ENCODE measurements at regions not wholly inside any gene's neighbourhood (a gene's known extent, or its start where the extent isn't known, plus 50 kb on each side); places are given as distances from the start of the nearest gene placed in this dataset.

DNA sequence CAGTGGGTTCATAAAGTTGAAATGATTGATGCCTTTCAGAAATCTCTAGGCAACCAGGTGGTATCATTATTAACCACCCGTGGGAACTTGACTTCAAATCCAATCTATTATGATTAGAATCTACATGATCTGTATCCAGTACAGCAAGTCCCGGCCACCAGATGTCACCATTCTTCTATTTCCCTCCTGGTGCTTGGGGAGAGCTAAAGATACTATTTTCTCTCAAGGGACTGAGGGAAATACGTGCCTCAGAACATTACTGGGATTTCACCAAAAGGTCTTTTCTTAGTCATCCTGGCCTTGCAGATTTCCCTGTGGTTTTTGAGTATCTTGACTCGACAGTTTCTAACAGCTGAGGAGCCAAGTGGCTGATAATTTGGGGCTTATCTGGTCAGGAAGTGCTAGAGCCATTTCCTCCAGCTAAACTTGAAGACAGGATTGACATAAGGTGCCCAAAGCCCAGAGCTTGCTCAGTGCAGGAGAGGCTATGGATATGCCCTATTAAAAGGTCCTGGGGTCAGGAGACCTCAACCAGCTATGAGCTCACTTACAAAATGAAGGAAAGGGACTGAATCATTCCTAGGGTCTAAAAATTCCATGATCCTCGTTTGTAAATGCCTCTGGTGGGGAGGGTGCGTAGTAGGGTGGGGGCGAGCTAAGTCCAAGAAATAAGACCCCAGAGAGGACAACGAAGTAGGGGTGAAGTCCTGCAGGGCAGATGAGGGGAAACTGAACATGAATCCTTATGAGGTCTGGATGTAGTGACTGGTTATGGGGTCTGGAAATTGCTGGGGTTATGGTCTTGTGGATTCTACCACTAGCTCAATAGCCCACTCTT lies 135.4 kb upstream of the MGAT5 start:
- Histone ChIP-seq H3K36me3 (replicated peaks in 1 of 2; ENCODE audit: control extremely low read depth in 1 of 2, control insufficient read depth in 1 of 2, extremely low read depth in 1 of 2, insufficient read depth in 2 of 2, low read length in 1 of 2) (no peaks in the 10 kb centered on the region), H3K4me3 (ENCODE audit: control extremely low read depth in 1 of 5, extremely low read depth in 1 of 5, insufficient read depth in 1 of 5, low read depth in 2 of 5, low read length in 4 of 5) (peak overlapping the region; percentile 2 to 94 (median 83)), H3K27me3 (replicated peaks in 1 of 4; ENCODE audit: control extremely low read depth in 1 of 4, control insufficient read depth in 3 of 4, insufficient read depth in 4 of 4, low read length in 3 of 4) (no peaks in the 10 kb centered on the region), H3K9ac (ENCODE audit: low read length) (peak overlapping the region; percentile 45), H3K9me3 (ENCODE audit: control extremely low read depth in 1 of 3, control insufficient read depth in 2 of 3, insufficient read depth in 1 of 3, low read length in 2 of 3) (no peaks in the 10 kb centered on the region), H2AFZ (ENCODE audit: insufficient read depth, low read depth, low read length, poor library complexity, severe bottlenecking) (peak overlapping the region; percentile 58), H3K4me2 (replicated peaks; ENCODE audit: low read depth, low read length, poor library complexity, severe bottlenecking) (peak overlapping the region; percentile 82), H3K4me1 (ENCODE audit: control insufficient read depth in 2 of 2, insufficient read depth in 2 of 2, low read length in 2 of 2) (peaks cover 33 to 38% of the 10 kb centered on the region in 2 donors), H4K20me1 (ENCODE audit: control insufficient read depth, insufficient read depth, low read length, poor library complexity, severe bottlenecking) (peaks cover 34% of the 10 kb centered on the region), H3K27ac (ENCODE audit: low read length in 2 of 2) (peak overlapping the region in 1 of 2 donors; percentile 24), H3K79me2 (ENCODE audit: control insufficient read depth, insufficient read depth, low read length) (peaks cover 47% of the 10 kb centered on the region)
- peak; percentile 88 for DNase-seq
- POLR2A ChIA-PET = interaction anchor here (0.5 to 4.6 kb wide), 6 partner anchors 9 to 293 kb away, joined by 3 to 23 read pairs (median 5); no protein-coding TSS in a partner anchor
- WGBS (ENCODE audit: insufficient coverage) = 22% methylated on average over 4 of the region's 8 CpGs
- H3K4me3 Mint-ChIP-seq = peak overlapping the region; percentile 94
- CTCF ChIA-PET = interaction anchor here (0.6 to 14.5 kb wide), 85 partner anchors 8 to 784 kb away, joined by 3 to 398 read pairs (median 5); partner anchors contain the start of gene MGAT5
- peak; percentile 25 for ATAC-seq (ENCODE audit: low read depth)
- intact Hi-C loops (cut with micrococcal nuclease) = loop anchor here (1.0 to 5.0 kb wide), 11 partner anchors 62 to 799 kb away; partner anchors contain the start of gene CCNT2
- TF ChIP-seq, protein P1, sequence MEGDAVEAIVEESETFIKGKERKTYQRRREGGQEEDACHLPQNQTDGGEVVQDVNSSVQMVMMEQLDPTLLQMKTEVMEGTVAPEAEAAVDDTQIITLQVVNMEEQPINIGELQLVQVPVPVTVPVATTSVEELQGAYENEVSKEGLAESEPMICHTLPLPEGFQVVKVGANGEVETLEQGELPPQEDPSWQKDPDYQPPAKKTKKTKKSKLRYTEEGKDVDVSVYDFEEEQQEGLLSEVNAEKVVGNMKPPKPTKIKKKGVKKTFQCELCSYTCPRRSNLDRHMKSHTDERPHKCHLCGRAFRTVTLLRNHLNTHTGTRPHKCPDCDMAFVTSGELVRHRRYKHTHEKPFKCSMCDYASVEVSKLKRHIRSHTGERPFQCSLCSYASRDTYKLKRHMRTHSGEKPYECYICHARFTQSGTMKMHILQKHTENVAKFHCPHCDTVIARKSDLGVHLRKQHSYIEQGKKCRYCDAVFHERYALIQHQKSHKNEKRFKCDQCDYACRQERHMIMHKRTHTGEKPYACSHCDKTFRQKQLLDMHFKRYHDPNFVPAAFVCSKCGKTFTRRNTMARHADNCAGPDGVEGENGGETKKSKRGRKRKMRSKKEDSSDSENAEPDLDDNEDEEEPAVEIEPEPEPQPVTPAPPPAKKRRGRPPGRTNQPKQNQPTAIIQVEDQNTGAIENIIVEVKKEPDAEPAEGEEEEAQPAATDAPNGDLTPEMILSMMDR (IDR thresholded peaks at IDR 0.05) = peak; percentile 80
- no peak for TF ChIP-seq EZH2 (IDR thresholded peaks at IDR 0.05; ENCODE audit: borderline replicate concordance, insufficient read depth, low read depth, low read length, poor library complexity, severe bottlenecking)
- no peaks in the 10 kb centered on the region for H3K27me3 Mint-ChIP-seq
- peaks cover 36% of the 10 kb centered on the region for H3K4me1 Mint-ChIP-seq
- H3K27ac Mint-ChIP-seq = peak overlapping the region; percentile 97
- H3K9me3 Mint-ChIP-seq (ENCODE audit: insufficient read depth) = no peaks in the 10 kb centered on the region
